IPS-15b (cell line): ENCODE measurements at regions not wholly inside any gene's neighbourhood (a gene's known extent, or its start where the extent isn't known, plus 50 kb on each side); places are given as distances from the start of the nearest gene placed in this dataset.
"Not testable (repeated sequence)": the region's sequence is repeated elsewhere in the genome, so short reads cannot be mapped to it uniquely, and the experiment has no call there.

Source experiments
- H3K27me3 ChIP-seq: one replicate; pipeline ENCODE4 v1.6.1; 2013; ENCODE audit warnings: low read length; ENCODE audit not compliant: control insufficient read depth, insufficient read depth
- H3K36me3 ChIP-seq: one replicate; pipeline ENCODE4 v1.6.1; 2013; ENCODE audit warnings: low read length; ENCODE audit not compliant: control insufficient read depth, insufficient read depth
- H3K4me1 ChIP-seq: one replicate; pipeline ENCODE4 v1.6.1; 2013; ENCODE audit warnings: mild to moderate bottlenecking, low read length; ENCODE audit not compliant: control insufficient read depth, insufficient read depth
- H3K4me3 ChIP-seq: one replicate; pipeline ENCODE4 v1.5.1; 2013; ENCODE audit warnings: low read depth, low read length
- H3K9ac ChIP-seq: one replicate; pipeline ENCODE4 v1.6.1; 2013; ENCODE audit warnings: low read depth, mild to moderate bottlenecking, low read length
- H3K9me3 ChIP-seq: one replicate; pipeline ENCODE4 v1.6.1; 2013; ENCODE audit warnings: mild to moderate bottlenecking, low read length; ENCODE audit not compliant: control insufficient read depth, insufficient read depth

- H3K36me3 ChIP-seq, H3K27me3 ChIP-seq, H3K9ac ChIP-seq, H3K4me1 ChIP-seq, H3K9me3 ChIP-seq, H3K4me3 ChIP-seq: not testable (repeated sequence)
These were observed 255.7 kb downstream of the NPIPA8 start for GRCh38 chr16:18080658-18081363.

GRCh38 chr16:18077910-18078309 lies 258.6 kb downstream of the NPIPA8 start:
- not testable (repeated sequence) for H3K36me3 ChIP-seq, H3K27me3 ChIP-seq, H3K4me1 ChIP-seq, H3K9me3 ChIP-seq, H3K4me3 ChIP-seq, H3K9ac ChIP-seq

GRCh38 chr16:18072161-18072560 lies 264.4 kb downstream of the NPIPA8 start:
- Histone ChIP-seq H3K4me3 (no peak overlapping the region), H3K9ac (no peak overlapping the region), H3K9me3 (no peaks in the 10 kb centered on the region), H3K36me3 (no peaks in the 10 kb centered on the region), H3K4me1 (peaks cover 12% of the 10 kb centered on the region), H3K27me3 (no peaks in the 10 kb centered on the region)

DNA sequence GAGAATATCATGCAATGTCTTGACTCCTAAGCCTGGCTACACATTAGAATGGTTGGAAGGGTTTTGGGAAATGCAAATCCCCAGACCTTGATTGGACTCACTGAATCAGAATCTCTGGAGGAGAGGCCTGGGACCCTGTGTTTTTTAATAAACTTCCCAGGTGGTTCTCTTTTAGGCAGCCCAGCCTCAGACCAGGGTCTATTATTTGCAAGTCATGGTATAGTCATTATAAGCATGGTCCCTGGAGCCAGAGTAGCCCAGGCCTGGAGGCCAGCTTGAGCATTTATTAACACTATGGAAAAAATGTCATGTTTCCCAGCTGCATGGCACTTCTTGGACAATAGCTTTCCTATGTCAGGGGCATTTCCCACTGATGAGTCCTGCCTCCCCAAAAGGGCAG lies 266.9 kb downstream of the NPIPA8 start:
- peaks cover 12% of the 10 kb centered on the region for H3K4me1 ChIP-seq
- H3K4me3 ChIP-seq, result no peak overlapping the region
- H3K9me3 ChIP-seq, result no peaks in the 10 kb centered on the region

GRCh38 chr16:18068477-18068876 lies 268.1 kb downstream of the NPIPA8 start:
- H3K27me3 ChIP-seq, result no peaks in the 10 kb centered on the region
- no peaks in the 10 kb centered on the region for H3K9me3 ChIP-seq
- H3K4me1 ChIP-seq, result peaks cover 11% of the 10 kb centered on the region
- H3K36me3 ChIP-seq, result no peaks in the 10 kb centered on the region
- no peak overlapping the region for H3K4me3 ChIP-seq
- H3K9ac ChIP-seq, result no peak overlapping the region

More for the DNA sequence above, 266.9 kb downstream of the NPIPA8 start:
- Histone ChIP-seq H3K27me3 (no peaks in the 10 kb centered on the region), H3K36me3 (no peaks in the 10 kb centered on the region), H3K9ac (no peak overlapping the region)

DNA sequence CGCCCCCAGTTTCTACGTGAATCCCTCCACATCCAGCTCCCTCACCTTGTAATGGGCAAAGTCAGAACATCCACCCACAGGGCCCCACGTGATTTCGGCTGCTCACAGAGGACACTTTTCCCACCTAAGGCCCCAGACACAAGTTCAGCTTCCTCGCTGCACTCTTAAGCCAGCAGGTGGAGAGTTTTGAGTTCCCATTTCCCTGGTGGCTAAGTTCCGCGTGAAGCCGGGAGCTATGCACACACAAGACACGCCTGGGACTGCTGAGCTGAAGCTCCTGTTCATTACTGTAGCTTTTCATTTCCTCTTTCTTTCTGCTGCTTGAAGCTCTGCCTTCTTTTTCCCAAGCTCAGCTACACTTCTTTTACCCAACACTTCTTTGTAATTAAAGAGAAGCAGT lies 273.8 kb downstream of the NPIPA8 start:
- Histone ChIP-seq H3K9me3 (no peaks in the 10 kb centered on the region), H3K36me3 (no peaks in the 10 kb centered on the region), H3K27me3 (no peaks in the 10 kb centered on the region), H3K4me1 (peaks cover 5% of the 10 kb centered on the region), H3K9ac (no peak overlapping the region), H3K4me3 (no peak overlapping the region)

DNA sequence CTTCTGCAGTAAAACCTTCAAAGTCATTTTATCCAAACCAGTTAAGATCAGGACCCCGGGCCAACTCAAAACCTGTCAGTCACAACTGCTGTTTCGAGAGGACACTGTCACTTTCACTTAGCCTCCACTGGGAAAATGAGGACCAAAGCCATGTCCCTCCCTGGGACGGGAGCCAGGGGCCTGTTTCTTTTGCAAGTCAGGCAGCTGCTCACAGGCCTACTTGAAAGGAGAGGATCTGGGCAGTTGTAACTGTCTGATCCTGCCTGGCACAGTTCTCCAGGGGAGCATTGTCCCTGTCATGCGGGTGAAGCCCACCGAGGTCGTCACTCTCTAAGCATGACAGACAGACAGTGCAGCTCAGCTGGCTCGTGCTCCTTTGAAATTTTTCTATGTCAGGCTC lies 276.2 kb downstream of the NPIPA8 start:
- no peaks in the 10 kb centered on the region for H3K36me3 ChIP-seq
- H3K4me1 ChIP-seq, result peaks cover 5% of the 10 kb centered on the region
- H3K4me3 ChIP-seq, result no peak overlapping the region
- no peaks in the 10 kb centered on the region for H3K27me3 ChIP-seq
- H3K9me3 ChIP-seq, result no peaks in the 10 kb centered on the region
- H3K9ac ChIP-seq, result no peak overlapping the region

DNA sequence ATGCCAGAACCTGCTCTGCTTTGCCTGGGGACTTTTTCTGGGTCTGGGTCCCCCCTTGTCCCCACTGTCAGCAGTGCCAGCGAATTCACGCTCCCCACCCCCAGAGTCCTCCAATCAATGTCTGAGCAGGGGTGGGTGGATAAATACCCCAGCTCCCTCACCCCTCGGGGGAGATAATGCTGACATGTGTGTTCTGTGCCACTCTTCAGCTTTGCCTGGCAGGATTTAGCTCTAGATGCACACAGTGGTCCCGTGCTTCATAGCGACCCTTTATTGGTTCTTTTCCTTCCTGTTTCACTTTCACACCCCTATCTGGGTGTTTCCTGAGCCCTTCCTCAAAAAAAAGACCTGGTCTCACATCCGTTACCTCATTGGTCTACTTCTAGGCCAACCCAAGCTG lies 277.0 kb downstream of the NPIPA8 start:
- no peaks in the 10 kb centered on the region for H3K36me3 ChIP-seq
- no peak overlapping the region for H3K9ac ChIP-seq
- no peaks in the 10 kb centered on the region for H3K27me3 ChIP-seq
- no peaks in the 10 kb centered on the region for H3K9me3 ChIP-seq
- no peak overlapping the region for H3K4me3 ChIP-seq
- H3K4me1 ChIP-seq, result peaks cover 5% of the 10 kb centered on the region

GRCh38 chr16:18059089-18059488 lies 277.4 kb downstream of the NPIPA8 start:
- Histone ChIP-seq H3K9me3 (no peaks in the 10 kb centered on the region), H3K4me3 (no peak overlapping the region), H3K27me3 (no peaks in the 10 kb centered on the region), H3K4me1 (peaks cover 5% of the 10 kb centered on the region), H3K36me3 (no peaks in the 10 kb centered on the region), H3K9ac (no peak overlapping the region)

GRCh38 chr16:18055411-18055916 lies 281.1 kb downstream of the NPIPA8 start:
- Histone ChIP-seq H3K4me1 (no peaks in the 10 kb centered on the region), H3K9ac (no peak overlapping the region), H3K27me3 (no peaks in the 10 kb centered on the region), H3K9me3 (no peaks in the 10 kb centered on the region), H3K4me3 (no peak overlapping the region), H3K36me3 (no peaks in the 10 kb centered on the region)

DNA sequence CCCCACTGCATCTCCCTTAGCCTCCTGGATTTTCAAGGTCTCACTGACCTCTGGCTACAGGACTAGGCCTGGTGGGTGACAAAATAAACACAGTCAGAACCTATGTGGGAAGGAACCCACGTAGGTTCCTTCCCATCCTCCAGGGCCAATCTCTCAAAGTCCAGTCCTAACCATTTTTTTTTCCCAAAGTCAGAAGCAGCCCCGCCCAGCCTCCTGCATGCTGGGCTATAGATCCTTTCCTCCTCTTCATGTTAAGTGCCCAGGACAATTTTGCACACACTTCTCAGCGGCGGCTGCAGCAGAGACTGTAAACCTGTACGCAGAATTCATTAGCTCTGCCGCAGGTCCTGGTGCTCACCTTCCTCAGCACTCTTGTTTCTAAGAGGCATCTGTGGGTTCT lies 285.8 kb downstream of the NPIPA8 start:
- no peaks in the 10 kb centered on the region for H3K27me3 ChIP-seq
- H3K36me3 ChIP-seq, result no peaks in the 10 kb centered on the region
- no peak overlapping the region for H3K4me3 ChIP-seq
- peaks cover 7% of the 10 kb centered on the region for H3K4me1 ChIP-seq
- no peaks in the 10 kb centered on the region for H3K9me3 ChIP-seq
- no peak overlapping the region for H3K9ac ChIP-seq

- no peaks in the 10 kb centered on the region for H3K36me3 ChIP-seq
- no peaks in the 10 kb centered on the region for H3K27me3 ChIP-seq
- H3K9me3 ChIP-seq, result no peaks in the 10 kb centered on the region
- no peak overlapping the region for H3K4me3 ChIP-seq
- H3K9ac ChIP-seq, result no peak overlapping the region
- H3K4me1 ChIP-seq, result peaks cover 7% of the 10 kb centered on the region
These were observed 286.3 kb downstream of the NPIPA8 start for GRCh38 chr16:18050234-18050633.
